Gastrocnemius medialis (tissue), 4 donors: ENCODE measurements at regions not wholly inside any gene's neighbourhood (a gene's known extent, or its start where the extent isn't known, plus 50 kb on each side); places are given as distances from the start of the nearest gene placed in this dataset.
A peak's percentile ranks its signal among the peaks of the same experiment; 100 is the strongest.

ENCODE experiments used
- ATAC-seq, 2 donors: fragments of 150-250 bp; one replicate each; pipeline ENCODE4 v1.9.1; 2016
- DNase-seq, 2 donors: peaks; one replicate each; pipeline ENCODE4 v3.0.0-alpha.2; 2019
- H3K27ac ChIP-seq, 4 donors: fragments of 200-600 bp; sonication (generic); 1 replicate in 1 of 4; 2 replicates in 3 of 4; pipeline ENCODE4 v1.5.1; 2016 to 2018; ENCODE audit warnings: mild to moderate bottlenecking in 2 of 4, moderate library complexity in 1 of 4
- H3K27me3 ChIP-seq, 3 donors: fragments of 200-600 bp; sonication (generic) in 2 of 3; 1 replicate in 1 of 3; 2 replicates in 2 of 3; pipeline versions ENCODE4 v1.5.1 to v1.6.0; 2016 to 2019; ENCODE audit warnings: mild to moderate bottlenecking in 1 of 3, moderate library complexity in 1 of 3
- H3K36me3 ChIP-seq, 2 donors: fragments of 200-600 bp; sonication (generic) in 1 of 2; one replicate each; pipeline ENCODE4 v1.5.1; 2017 to 2018
- H3K4me1 ChIP-seq, 2 donors: fragments of 200-600 bp; sonication (generic) in 1 of 2; one replicate each; pipeline ENCODE4 v1.5.1; 2016 to 2017; ENCODE audit warnings: mild to moderate bottlenecking in 2 of 2
- H3K4me3 ChIP-seq, 4 donors: fragments of 200-600 bp; sonication (generic) in 3 of 4; 1 replicate in 1 of 4; 2 replicates in 3 of 4; pipeline ENCODE4 v1.5.1; 2016 to 2019; ENCODE audit warnings: mild to moderate bottlenecking in 2 of 4
- H3K9me3 ChIP-seq, 3 donors: fragments of 200-600 bp; sonication (generic) in 2 of 3; 1 replicate in 1 of 3; 2 replicates in 2 of 3; pipeline ENCODE4 v1.5.1; 2016 to 2019
- POLR2A ChIP-seq, 2 donors: fragments of 450-650 bp; IDR thresholded peaks; one replicate each; pipeline ENCODE4 v1.6.1; 2017; ENCODE audit warnings: antibody characterized with exemption in 2 of 2, mild to moderate bottlenecking in 2 of 2, moderate library complexity in 2 of 2
- in situ Hi-C, 4 donors: fragments of 200-750 bp; cut with MboI; loops; one replicate each; pipeline versions ENCODE4 v1.15.0 to v1.8.0; 2017; ENCODE audit warnings: low sequenced_read_pairs in 4 of 4
- intact Hi-C: fragments of 100-400 bp; cut with DNase I; formaldehyde crosslinking; loops from one replicate; pipeline ENCODE4 v1.15.1; 2023; ENCODE audit warnings: low total_unique reads
- TF ChIP-seq, protein P1 (sequence below), 5 experiments: fragments of 450-650 bp in 3 of 5; fragments of 200-600 bp in 2 of 5; sonication (generic) in 2 of 5; IDR thresholded peaks in 4 of 5; conservative IDR thresholded peaks in 1 of 5; 1 replicate in 4 of 5; 2 replicates in 1 of 5; pipeline ENCODE4 v1.5.1; 2016 to 2019; ENCODE audit warnings: antibody characterized with exemption in 5 of 5, mild to moderate bottlenecking in 3 of 5, moderate library complexity in 3 of 5

DNA sequence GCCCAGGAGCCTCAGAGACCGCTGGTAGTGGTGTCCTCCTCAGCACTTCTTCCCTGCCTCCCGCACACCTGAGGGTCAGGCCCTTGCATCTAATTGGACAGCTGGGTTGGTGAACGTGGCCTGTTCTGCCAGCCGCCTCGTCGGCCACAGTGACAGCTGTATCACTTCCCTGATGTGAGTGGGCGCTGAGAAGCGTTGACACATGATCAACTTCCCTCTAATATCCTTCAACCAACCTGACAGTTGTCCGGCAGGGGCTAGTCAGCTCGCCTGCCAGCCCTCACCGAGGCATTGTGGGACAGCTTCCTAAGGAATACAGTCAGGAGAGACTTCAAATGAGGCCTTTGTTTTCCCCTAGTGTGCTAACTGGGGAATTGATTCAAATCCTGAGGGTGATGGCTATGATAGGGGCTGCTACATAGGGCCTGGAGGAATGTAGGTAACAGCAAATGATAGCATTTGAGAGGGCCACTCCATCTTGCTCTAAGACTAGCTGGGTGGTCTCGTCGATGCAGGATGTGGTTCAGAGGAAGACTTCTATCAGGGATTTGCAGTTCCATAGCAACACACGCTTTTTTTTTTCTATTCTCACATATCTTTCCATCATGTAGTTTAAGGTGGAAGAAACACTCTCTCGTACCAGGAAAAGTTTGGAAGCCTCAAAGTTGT, 230.8 kb downstream of the TSHZ3 start:
- Histone ChIP-seq H3K9me3 (no peaks in the 10 kb centered on the region), H3K27ac (no peak overlapping the region), H3K4me1 (no peaks in the 10 kb centered on the region), H3K36me3 (no peaks in the 10 kb centered on the region), H3K27me3 (no peaks in the 10 kb centered on the region), H3K4me3 (no peak overlapping the region)
- intact Hi-C loops (no loop called here), in situ Hi-C loops (no loop called here)
- TF ChIP-seq, protein P1, sequence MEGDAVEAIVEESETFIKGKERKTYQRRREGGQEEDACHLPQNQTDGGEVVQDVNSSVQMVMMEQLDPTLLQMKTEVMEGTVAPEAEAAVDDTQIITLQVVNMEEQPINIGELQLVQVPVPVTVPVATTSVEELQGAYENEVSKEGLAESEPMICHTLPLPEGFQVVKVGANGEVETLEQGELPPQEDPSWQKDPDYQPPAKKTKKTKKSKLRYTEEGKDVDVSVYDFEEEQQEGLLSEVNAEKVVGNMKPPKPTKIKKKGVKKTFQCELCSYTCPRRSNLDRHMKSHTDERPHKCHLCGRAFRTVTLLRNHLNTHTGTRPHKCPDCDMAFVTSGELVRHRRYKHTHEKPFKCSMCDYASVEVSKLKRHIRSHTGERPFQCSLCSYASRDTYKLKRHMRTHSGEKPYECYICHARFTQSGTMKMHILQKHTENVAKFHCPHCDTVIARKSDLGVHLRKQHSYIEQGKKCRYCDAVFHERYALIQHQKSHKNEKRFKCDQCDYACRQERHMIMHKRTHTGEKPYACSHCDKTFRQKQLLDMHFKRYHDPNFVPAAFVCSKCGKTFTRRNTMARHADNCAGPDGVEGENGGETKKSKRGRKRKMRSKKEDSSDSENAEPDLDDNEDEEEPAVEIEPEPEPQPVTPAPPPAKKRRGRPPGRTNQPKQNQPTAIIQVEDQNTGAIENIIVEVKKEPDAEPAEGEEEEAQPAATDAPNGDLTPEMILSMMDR (IDR thresholded peaks at IDR 0.05 in 4 of 5, conservative IDR thresholded peaks at IDR 0.05 in 1 of 5), result no peak
- no peak for TF ChIP-seq POLR2A (IDR thresholded peaks at IDR 0.05)
- DNase-seq (peak; percentile 4 to 16), ATAC-seq (no peak)

DNA sequence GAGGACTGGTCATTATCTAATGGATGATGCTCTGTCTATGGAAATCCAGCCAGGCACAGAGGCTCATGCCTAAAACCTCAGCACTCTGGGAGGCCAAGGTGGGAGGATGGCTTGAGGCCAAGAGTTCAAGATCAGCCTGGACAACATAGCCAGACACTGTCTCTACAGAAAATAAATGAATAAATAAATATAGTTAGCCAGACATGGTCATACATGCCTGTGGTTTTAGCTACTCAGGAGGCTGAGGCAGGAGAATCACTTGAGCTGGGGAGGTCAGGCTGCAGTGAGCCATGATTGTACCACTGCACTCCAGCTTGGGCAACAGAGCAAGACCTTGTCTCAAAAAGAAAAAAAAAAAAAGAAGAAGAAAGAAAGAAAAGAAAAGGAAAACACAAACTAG, 234.7 kb downstream of the TSHZ3 start:
- in situ Hi-C loops, result no loop called here
- intact Hi-C loops, result no loop called here
- ATAC-seq (no peak), DNase-seq (no peak)
- Histone ChIP-seq H3K36me3 (no peaks in the 10 kb centered on the region), H3K27me3 (peaks cover 0 to 5% (median 0%) of the 10 kb centered on the region in 3 donors), H3K4me3 (no peak overlapping the region), H3K9me3 (no peaks in the 10 kb centered on the region), H3K4me1 (no peaks in the 10 kb centered on the region), H3K27ac (no peak overlapping the region)
- no peak for TF ChIP-seq POLR2A (IDR thresholded peaks at IDR 0.05)
- TF ChIP-seq, protein P1 (IDR thresholded peaks at IDR 0.05 in 4 of 5, conservative IDR thresholded peaks at IDR 0.05 in 1 of 5), result no peak

DNA sequence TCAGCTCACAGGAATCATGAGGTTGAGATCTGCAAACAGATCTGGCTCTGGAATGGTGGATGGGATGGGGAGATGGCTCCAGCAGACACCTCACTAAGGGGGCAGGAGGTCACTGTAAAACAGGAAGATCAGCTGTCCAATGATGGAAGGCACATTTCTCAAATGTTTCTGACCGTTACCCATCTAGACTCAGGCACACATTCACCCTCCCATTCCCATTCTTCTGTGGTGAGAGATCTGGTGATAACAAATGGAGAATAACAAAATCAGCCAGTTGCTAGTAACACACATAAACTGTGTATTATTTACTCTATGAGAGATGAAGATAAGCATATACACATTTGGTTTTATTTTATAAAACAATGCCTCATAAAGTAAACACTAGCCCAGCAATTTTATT, 235.9 kb downstream of the TSHZ3 start:
- TF ChIP-seq, protein P1 (IDR thresholded peaks at IDR 0.05 in 4 of 5, conservative IDR thresholded peaks at IDR 0.05 in 1 of 5), result no peak
- TF ChIP-seq POLR2A (IDR thresholded peaks at IDR 0.05), result no peak
- Histone ChIP-seq H3K36me3 (no peaks in the 10 kb centered on the region), H3K9me3 (no peaks in the 10 kb centered on the region), H3K27ac (no peak overlapping the region), H3K4me1 (no peaks in the 10 kb centered on the region), H3K4me3 (no peak overlapping the region), H3K27me3 (peaks cover 0 to 5% (median 0%) of the 10 kb centered on the region in 3 donors)
- ATAC-seq (no peak), DNase-seq (no peak)
- in situ Hi-C loops (no loop called here), intact Hi-C loops (no loop called here)

DNA sequence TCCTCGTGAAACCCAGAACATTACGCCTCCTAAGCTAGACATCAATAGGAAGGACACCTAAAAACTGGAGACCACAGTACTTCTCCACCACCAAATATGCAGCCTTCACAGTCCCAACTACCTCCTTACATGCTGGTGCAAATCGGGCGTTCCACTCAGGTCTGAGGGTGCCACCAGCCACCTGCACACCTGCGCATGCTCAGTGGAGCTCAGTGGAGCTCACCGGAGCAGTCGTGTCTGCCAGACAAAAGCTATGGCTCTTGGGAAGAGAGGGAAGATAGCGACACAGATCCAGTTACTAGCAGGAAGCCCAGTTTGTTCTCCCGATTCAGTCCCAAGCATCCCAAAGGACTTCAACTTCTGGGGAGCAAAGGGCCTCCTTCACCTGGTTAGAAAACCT, 237.1 kb downstream of the TSHZ3 start:
- intact Hi-C loops (no loop called here), in situ Hi-C loops (no loop called here)
- H3K4me1 ChIP-seq, result no peaks in the 10 kb centered on the region

More for the DNA sequence above, 237.1 kb downstream of the TSHZ3 start:
- H3K27ac ChIP-seq, result no peak overlapping the region
- TF ChIP-seq POLR2A (IDR thresholded peaks at IDR 0.05), result no peak
- TF ChIP-seq, protein P1 (IDR thresholded peaks at IDR 0.05 in 4 of 5, conservative IDR thresholded peaks at IDR 0.05 in 1 of 5), result no peak
- ATAC-seq (no peak), DNase-seq (no peak)
- no peak overlapping the region for H3K4me3 ChIP-seq
- no peaks in the 10 kb centered on the region for H3K36me3 ChIP-seq
- no peaks in the 10 kb centered on the region for H3K9me3 ChIP-seq
- peaks cover 0 to 5% (median 0%) of the 10 kb centered on the region in 3 donors for H3K27me3 ChIP-seq
